ENCODE measurements at regions not wholly inside any gene's neighbourhood (a gene's known extent, or its start where the extent isn't known, plus 50 kb on each side); places are given as distances from the start of the nearest gene placed in this dataset.

DNA sequence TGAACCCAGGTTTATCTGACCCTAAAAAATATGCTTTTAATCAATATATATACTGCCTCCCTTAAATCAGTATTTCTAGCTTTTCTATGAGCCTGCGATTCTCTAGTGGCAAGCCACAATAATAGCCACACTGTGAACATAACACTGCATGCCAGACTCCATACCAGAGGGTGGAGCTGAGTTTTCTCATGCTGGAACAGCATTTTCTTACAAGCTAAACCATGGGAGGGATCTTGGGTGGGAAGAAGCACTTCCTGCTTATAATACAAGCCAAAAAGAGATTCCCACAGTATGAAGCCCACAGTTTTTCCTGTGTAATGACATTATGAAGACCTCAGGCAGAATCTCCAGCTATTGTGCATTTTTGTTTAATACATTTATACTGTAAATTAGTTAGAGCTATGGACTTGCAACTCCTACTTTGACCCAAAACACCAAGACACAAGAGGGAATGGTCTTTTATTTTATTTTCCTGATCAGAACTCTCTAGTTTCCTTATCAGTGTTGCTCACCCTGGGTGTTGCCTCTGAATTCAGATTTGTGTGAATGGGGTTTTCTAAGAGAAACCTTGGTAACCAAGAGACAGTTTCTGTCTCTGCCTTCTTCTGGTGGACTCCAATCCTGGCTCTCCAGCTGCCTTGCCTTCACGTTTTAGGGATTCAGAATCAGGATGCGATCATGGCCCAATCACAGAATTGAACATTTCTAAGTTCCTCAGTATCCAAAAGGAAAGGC lies 74.5 kb upstream of the EOLA2 start:
- Histone ChIP-seq H3K27me3 (ENCODE audit: insufficient read depth in 3 of 3, low read length in 2 of 3) (no peaks in the 10 kb centered on the region), H3K36me3 (ENCODE audit: insufficient read depth in 1 of 2, low read depth in 1 of 2) (no peaks in the 10 kb centered on the region), H3K9me3 (no peaks in the 10 kb centered on the region), H3K4me1 (no peaks in the 10 kb centered on the region), H3K27ac (no peak overlapping the region), H3K4me3 (no peak overlapping the region)
- intact Hi-C loops (cut with DNase I): no loop called here
- no peak for ATAC-seq
- DNase-seq: no peak
- WGBS, 3 donors: 71 to 79% (median 72%) methylated on average over 3 of the region's 3 CpGs
- TF ChIP-seq, protein P1, sequence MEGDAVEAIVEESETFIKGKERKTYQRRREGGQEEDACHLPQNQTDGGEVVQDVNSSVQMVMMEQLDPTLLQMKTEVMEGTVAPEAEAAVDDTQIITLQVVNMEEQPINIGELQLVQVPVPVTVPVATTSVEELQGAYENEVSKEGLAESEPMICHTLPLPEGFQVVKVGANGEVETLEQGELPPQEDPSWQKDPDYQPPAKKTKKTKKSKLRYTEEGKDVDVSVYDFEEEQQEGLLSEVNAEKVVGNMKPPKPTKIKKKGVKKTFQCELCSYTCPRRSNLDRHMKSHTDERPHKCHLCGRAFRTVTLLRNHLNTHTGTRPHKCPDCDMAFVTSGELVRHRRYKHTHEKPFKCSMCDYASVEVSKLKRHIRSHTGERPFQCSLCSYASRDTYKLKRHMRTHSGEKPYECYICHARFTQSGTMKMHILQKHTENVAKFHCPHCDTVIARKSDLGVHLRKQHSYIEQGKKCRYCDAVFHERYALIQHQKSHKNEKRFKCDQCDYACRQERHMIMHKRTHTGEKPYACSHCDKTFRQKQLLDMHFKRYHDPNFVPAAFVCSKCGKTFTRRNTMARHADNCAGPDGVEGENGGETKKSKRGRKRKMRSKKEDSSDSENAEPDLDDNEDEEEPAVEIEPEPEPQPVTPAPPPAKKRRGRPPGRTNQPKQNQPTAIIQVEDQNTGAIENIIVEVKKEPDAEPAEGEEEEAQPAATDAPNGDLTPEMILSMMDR (IDR thresholded peaks at IDR 0.05): no peak

DNA sequence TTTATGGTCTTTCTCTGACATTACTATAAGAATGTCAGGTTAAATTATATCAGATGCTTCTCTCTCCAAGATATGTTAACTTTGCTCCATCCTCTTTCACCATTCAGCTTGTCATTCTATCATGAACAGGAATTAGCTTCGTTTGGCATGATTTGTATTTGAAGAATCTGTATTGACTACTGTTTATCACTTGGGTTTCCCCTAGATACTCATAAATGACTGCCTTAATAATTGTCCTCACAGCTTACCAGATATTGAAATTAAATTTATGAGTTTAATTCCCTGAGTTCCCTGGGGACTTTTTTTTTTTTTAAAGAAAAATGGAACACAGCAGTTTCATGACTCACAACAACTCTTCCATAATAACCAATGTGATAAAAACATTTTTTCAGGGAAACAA lies 76.2 kb upstream of the EOLA2 start:
- Histone ChIP-seq H3K27me3 (ENCODE audit: insufficient read depth in 3 of 3, low read length in 2 of 3) (no peaks in the 10 kb centered on the region), H3K36me3 (ENCODE audit: insufficient read depth in 1 of 2, low read depth in 1 of 2) (no peaks in the 10 kb centered on the region), H3K4me3 (no peak overlapping the region), H3K4me1 (no peaks in the 10 kb centered on the region), H3K9me3 (no peaks in the 10 kb centered on the region), H3K27ac (no peak overlapping the region)
- DNase-seq (no peak), ATAC-seq (no peak)
- TF ChIP-seq, protein P1 (IDR thresholded peaks at IDR 0.05): no peak
- WGBS, 3 donors: 59 to 92% (median 85%) methylated on average over 1 of the region's 1 CpG
- intact Hi-C loops (cut with DNase I): no loop called here

DNA sequence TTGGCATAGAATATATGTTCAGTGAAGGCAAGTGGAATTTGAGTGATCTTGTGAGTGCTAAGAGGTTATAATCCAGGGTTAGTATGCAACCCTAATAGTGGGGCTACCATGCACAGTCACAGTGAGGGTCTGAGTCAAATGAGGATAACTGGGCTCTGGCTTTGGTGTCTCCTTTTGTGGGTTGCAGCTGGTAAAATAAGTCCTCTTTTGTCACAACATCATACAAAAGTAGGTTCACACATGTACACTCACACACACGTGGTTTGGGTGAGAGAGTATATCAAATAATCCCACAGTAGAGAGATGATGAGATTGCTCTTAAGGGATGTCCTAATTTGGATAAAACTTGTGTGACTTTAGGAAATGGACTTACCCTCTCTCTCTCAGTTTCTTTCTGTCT lies 79.6 kb upstream of the EOLA2 start:
- Histone ChIP-seq H3K36me3 (ENCODE audit: insufficient read depth in 1 of 2, low read depth in 1 of 2) (no peaks in the 10 kb centered on the region), H3K9me3 (no peaks in the 10 kb centered on the region), H3K27me3 (ENCODE audit: insufficient read depth in 3 of 3, low read length in 2 of 3) (no peaks in the 10 kb centered on the region), H3K4me1 (no peaks in the 10 kb centered on the region), H3K27ac (no peak overlapping the region), H3K4me3 (no peak overlapping the region)
- TF ChIP-seq, protein P1 (IDR thresholded peaks at IDR 0.05): no peak
- DNase-seq: no peak
- 44 to 89% (median 82%) methylated on average over 1 of the region's 1 CpG for WGBS, 3 donors
- ATAC-seq: no peak
- intact Hi-C loops (cut with DNase I): no loop called here

DNA sequence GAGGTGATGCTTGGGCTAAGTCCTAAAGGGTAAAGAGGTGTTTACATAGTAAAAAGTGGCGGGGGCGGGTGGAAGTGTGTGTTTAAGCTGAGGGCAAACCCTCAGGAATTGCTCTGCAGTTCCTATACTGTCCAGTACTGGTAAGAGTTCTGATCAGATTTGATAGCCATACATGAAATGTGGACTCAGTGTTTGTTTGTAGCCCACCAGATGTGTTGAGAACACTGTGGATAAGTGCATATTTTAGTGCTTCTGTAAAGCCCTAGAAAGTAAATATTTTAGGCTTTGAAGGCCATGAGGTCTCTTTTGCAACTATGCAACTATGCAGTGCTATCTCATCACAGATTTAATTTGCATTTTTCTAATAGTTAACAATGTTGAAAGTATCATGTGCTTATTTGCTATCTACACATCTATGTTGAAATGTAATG lies 80.7 kb upstream of the EOLA2 start:
- ATAC-seq (no peak), DNase-seq (no peak)
- Histone ChIP-seq H3K4me3 (no peak overlapping the region), H3K36me3 (ENCODE audit: insufficient read depth in 1 of 2, low read depth in 1 of 2) (no peaks in the 10 kb centered on the region), H3K27ac (no peak overlapping the region), H3K27me3 (ENCODE audit: insufficient read depth in 3 of 3, low read length in 2 of 3) (no peaks in the 10 kb centered on the region), H3K9me3 (no peaks in the 10 kb centered on the region), H3K4me1 (no peaks in the 10 kb centered on the region)
- intact Hi-C loops (cut with DNase I): no loop called here
- 73 to 98% (median 96%) methylated on average over 2 of the region's 2 CpGs for WGBS, 3 donors
- TF ChIP-seq, protein P1 (IDR thresholded peaks at IDR 0.05): no peak

DNA sequence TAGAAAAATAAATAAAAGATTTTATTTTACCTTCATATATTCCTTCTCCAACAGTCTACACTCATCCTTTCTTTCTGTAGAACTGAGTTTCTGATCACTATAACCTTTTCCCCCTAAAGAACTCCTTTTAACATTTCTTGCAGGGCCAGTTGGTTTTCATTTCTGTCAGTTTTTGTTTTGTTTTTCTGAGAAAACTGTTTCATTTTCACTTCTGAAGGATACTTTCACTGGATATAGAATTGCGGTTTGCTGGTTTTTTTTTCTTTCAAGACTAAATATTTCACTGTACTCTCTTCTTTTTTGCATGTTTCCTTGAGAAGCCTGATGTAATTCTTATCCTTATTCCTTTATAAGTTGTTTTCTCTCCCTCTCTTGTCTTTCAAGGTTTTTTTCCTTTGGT lies 90.4 kb upstream of the EOLA2 start:
- ATAC-seq (no peak), DNase-seq (no peak)
- no peaks in the 10 kb centered on the region for H3K27me3 ChIP-seq (ENCODE audit: insufficient read depth in 3 of 3, low read length in 2 of 3)
- no peaks in the 10 kb centered on the region for H3K4me1 ChIP-seq
- TF ChIP-seq, protein P1 (IDR thresholded peaks at IDR 0.05): no peak
- no peak overlapping the region for H3K4me3 ChIP-seq
- no peak overlapping the region for H3K27ac ChIP-seq
- intact Hi-C loops (cut with DNase I): no loop called here
- no peaks in the 10 kb centered on the region for H3K36me3 ChIP-seq (ENCODE audit: insufficient read depth in 1 of 2, low read depth in 1 of 2)
- H3K9me3 ChIP-seq: no peaks in the 10 kb centered on the region
- WGBS, 3 donors: 71 to 88% (median 85%) methylated on average over 1 of the region's 1 CpG
